ENCODE measurements at regions not wholly inside any gene's neighbourhood (a gene's known extent, or its start where the extent isn't known, plus 50 kb on each side); places are given as distances from the start of the nearest gene placed in this dataset.

GRCh38 chr9:81335879-81336421, 353.4 kb downstream of the TLE1 start:
- no peaks in the 10 kb centered on the region for H3K27me3 ChIP-seq
- no peak for ATAC-seq
- TF ChIP-seq, protein P1, sequence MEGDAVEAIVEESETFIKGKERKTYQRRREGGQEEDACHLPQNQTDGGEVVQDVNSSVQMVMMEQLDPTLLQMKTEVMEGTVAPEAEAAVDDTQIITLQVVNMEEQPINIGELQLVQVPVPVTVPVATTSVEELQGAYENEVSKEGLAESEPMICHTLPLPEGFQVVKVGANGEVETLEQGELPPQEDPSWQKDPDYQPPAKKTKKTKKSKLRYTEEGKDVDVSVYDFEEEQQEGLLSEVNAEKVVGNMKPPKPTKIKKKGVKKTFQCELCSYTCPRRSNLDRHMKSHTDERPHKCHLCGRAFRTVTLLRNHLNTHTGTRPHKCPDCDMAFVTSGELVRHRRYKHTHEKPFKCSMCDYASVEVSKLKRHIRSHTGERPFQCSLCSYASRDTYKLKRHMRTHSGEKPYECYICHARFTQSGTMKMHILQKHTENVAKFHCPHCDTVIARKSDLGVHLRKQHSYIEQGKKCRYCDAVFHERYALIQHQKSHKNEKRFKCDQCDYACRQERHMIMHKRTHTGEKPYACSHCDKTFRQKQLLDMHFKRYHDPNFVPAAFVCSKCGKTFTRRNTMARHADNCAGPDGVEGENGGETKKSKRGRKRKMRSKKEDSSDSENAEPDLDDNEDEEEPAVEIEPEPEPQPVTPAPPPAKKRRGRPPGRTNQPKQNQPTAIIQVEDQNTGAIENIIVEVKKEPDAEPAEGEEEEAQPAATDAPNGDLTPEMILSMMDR (IDR thresholded peaks at IDR 0.05) = no peak
- no peak for DNase-seq
- no peak overlapping the region for H3K4me3 ChIP-seq
- H3K9me3 ChIP-seq = peaks cover 0 to 26% of the 10 kb centered on the region in 2 donors
- H3K4me1 ChIP-seq = no peaks in the 10 kb centered on the region
- no peak overlapping the region for H3K27ac ChIP-seq
- intact Hi-C loops (cut with DNase I) = no loop called here
- H3K36me3 ChIP-seq = no peaks in the 10 kb centered on the region

GRCh38 chr9:81321551-81321950, 367.8 kb downstream of the TLE1 start:
- H3K27me3 ChIP-seq = no peaks in the 10 kb centered on the region
- H3K36me3 ChIP-seq = no peaks in the 10 kb centered on the region
- H3K27ac ChIP-seq = no peak overlapping the region
- no peak overlapping the region for H3K4me3 ChIP-seq
- intact Hi-C loops (cut with DNase I) = no loop called here
- ATAC-seq (no peak), DNase-seq (no peak)
- no peaks in the 10 kb centered on the region for H3K4me1 ChIP-seq
- peaks cover 0 to 24% of the 10 kb centered on the region in 2 donors for H3K9me3 ChIP-seq
- TF ChIP-seq, protein P1 (IDR thresholded peaks at IDR 0.05) = no peak

DNA sequence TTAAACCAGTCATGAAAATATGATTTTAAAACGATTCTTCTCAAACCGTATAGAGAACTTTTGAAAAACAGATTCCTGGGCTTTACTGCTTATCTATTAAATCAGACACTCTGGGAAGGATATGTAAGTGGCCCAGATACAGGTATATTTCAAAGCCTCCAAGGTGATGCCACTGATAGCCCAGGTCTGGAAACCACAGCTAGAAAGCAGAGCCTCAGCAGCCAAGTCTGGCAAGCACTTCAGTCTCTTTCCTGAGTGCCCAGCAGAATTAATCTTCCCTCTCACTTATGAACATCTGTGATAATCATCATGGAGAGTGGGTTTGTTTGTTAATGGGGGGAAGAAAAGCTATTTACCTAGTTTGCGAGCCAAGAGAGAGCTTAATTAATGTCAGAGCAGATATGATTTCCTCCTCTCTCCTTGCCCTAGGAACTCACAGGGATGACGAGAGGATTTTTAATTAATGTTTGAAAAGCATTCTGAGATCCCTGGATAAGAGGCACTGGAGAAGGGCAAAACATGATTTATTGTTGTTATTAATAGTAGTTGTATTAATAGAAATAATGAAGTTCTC, 368.4 kb downstream of the TLE1 start:
- H3K4me1 ChIP-seq = no peaks in the 10 kb centered on the region
- TF ChIP-seq, protein P1 (IDR thresholded peaks at IDR 0.05) = no peak
- no peaks in the 10 kb centered on the region for H3K36me3 ChIP-seq
- H3K27ac ChIP-seq = no peak overlapping the region
- no peaks in the 10 kb centered on the region for H3K27me3 ChIP-seq
- ATAC-seq (no peak), DNase-seq (no peak)
- no peak overlapping the region for H3K4me3 ChIP-seq
- intact Hi-C loops (cut with DNase I) = no loop called here
- H3K9me3 ChIP-seq = peaks cover 0 to 28% of the 10 kb centered on the region in 2 donors

DNA sequence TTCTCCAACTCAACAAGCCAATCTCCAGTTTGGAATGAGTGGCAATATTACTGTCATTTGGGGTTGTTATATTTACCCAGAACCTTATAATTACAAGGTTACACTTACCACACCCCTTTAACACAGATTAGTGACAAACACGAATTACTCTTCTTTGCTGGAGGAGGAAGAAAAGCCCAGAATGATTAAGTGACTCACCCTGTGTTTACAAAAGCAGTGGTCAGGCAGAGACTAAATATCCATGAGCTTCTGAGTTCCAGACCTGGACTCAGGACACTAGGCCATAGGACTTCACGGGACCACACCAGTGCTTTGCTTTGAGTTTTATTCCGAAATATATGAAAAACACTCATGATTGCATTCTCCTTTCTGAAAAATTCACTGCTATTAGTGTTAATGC, 370.8 kb downstream of the TLE1 start:
- intact Hi-C loops (cut with DNase I) = no loop called here
- H3K4me3 ChIP-seq = no peak overlapping the region
- peaks cover 0 to 10% of the 10 kb centered on the region in 2 donors for H3K9me3 ChIP-seq
- no peaks in the 10 kb centered on the region for H3K36me3 ChIP-seq
- no peak overlapping the region for H3K27ac ChIP-seq
- no peak for DNase-seq
- ATAC-seq = peak; percentile 34
- H3K4me1 ChIP-seq = no peaks in the 10 kb centered on the region
- no peaks in the 10 kb centered on the region for H3K27me3 ChIP-seq
- TF ChIP-seq, protein P1 (IDR thresholded peaks at IDR 0.05) = no peak

GRCh38 chr9:81317939-81318338, 371.4 kb downstream of the TLE1 start:
- Histone ChIP-seq H3K27ac (no peak overlapping the region), H3K27me3 (no peaks in the 10 kb centered on the region), H3K36me3 (no peaks in the 10 kb centered on the region), H3K4me3 (no peak overlapping the region), H3K9me3 (peaks cover 0 to 7% of the 10 kb centered on the region in 2 donors), H3K4me1 (no peaks in the 10 kb centered on the region)
- TF ChIP-seq, protein P1 (IDR thresholded peaks at IDR 0.05) = no peak
- ATAC-seq (no peak), DNase-seq (no peak)
- intact Hi-C loops (cut with DNase I) = no loop called here

Measured in left lung (tissue), 4 donors.